WTC11 (cell line): ENCODE measurements at regions not wholly inside any gene's neighbourhood (a gene's known extent, or its start where the extent isn't known, plus 50 kb on each side); places are given as distances from the start of the nearest gene placed in this dataset.

Source experiments
- CREM ChIP-seq: sonication (generic); formaldehyde crosslinking; IDR thresholded peaks from 2 replicates; pipeline ENCODE4 v1.8.1; 2022; ENCODE audit warnings: mild to moderate bottlenecking, missing genetic modification reagents, moderate library complexity
- FOXK1 ChIP-seq: sonication (generic); formaldehyde crosslinking; IDR thresholded peaks from 2 replicates; pipeline ENCODE4 v1.8.0; 2022; ENCODE audit warnings: mild to moderate bottlenecking, moderate library complexity, missing genetic modification reagents
- GABPB1 ChIP-seq: sonication (generic); formaldehyde crosslinking; IDR thresholded peaks from 2 replicates; pipeline ENCODE4 v1.8.1; 2023; ENCODE audit warnings: mild to moderate bottlenecking, missing genetic modification reagents
- NR2C2 ChIP-seq: sonication (generic); formaldehyde crosslinking; IDR thresholded peaks from 2 replicates; pipeline ENCODE4 v1.8.0; 2022; ENCODE audit warnings: mild to moderate bottlenecking, missing genetic modification reagents
- TCF7 ChIP-seq: sonication (generic); formaldehyde crosslinking; IDR thresholded peaks from 2 replicates; pipeline ENCODE4 v1.8.0; 2022; ENCODE audit warnings: mild to moderate bottlenecking, low read depth, missing genetic modification reagents, moderate library complexity
- ZBTB21 ChIP-seq: sonication (generic); formaldehyde crosslinking; IDR thresholded peaks from 2 replicates; pipeline ENCODE4 v1.8.1; 2023; ENCODE audit warnings: mild to moderate bottlenecking, missing genetic modification reagents, borderline replicate concordance
- ZNF121 ChIP-seq: sonication (generic); formaldehyde crosslinking; IDR thresholded peaks from 2 replicates; pipeline ENCODE4 v1.8.0; 2023; ENCODE audit warnings: missing genetic modification reagents
- TF ChIP-seq, protein P1 (sequence below): fragments of 200-600 bp; IDR thresholded peaks from 2 replicates; pipeline ENCODE4 v1.8.0; 2022; ENCODE audit warnings: antibody characterized with exemption
- TF ChIP-seq, protein P2 (sequence below): sonication (generic); formaldehyde crosslinking; IDR thresholded peaks from 2 replicates; pipeline ENCODE4 v1.8.1; 2022; ENCODE audit warnings: low read depth, mild to moderate bottlenecking, moderate library complexity, missing genetic modification reagents, borderline replicate concordance
- TF ChIP-seq, protein P3 (sequence below): sonication (generic); formaldehyde crosslinking; IDR thresholded peaks from 2 replicates; pipeline ENCODE4 v1.8.0; 2022; ENCODE audit warnings: mild to moderate bottlenecking, missing genetic modification reagents
- TF ChIP-seq, protein P4 (sequence below): sonication (generic); formaldehyde crosslinking; IDR thresholded peaks from 2 replicates; pipeline ENCODE4 v1.8.1; 2022; ENCODE audit warnings: mild to moderate bottlenecking, moderate library complexity, missing genetic modification reagents
- TF ChIP-seq, protein P5 (sequence below): fragments of 250-450 bp; sonication (Bioruptor Pico); IDR thresholded peaks from 2 replicates; pipeline ENCODE4 v1.9.0; 2021; ENCODE audit warnings: moderate library complexity, mild to moderate bottlenecking, inconsistent platforms, borderline replicate concordance
- TF ChIP-seq, protein P6 (sequence below): sonication (generic); formaldehyde crosslinking; conservative IDR thresholded peaks from 2 replicates; pipeline ENCODE4 v1.8.1; 2022; ENCODE audit warnings: mild to moderate bottlenecking, missing genetic modification reagents

DNA sequence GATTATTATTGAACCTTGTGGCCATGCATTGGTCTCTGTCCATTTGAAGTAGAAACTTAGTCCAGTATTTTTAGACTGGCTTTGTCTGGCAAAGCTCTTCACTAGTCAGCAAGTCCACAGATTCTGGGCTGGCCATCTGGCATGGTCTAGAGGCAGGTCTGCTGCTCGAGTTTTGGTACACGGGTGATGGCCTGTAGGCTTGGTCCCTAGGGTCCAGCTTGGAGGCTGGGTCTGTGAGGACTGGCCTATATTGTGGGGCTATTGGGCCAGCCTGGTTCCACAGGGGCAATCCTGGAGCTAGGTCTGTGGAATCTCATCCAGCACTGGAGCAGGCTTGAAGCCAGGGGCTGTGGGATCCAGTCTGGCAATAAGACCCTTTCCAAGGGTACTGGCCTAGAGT is 607.6 kb upstream of the KLHL4 start:
- TF ChIP-seq GABPB1 = no peak
- TF ChIP-seq, protein P1, sequence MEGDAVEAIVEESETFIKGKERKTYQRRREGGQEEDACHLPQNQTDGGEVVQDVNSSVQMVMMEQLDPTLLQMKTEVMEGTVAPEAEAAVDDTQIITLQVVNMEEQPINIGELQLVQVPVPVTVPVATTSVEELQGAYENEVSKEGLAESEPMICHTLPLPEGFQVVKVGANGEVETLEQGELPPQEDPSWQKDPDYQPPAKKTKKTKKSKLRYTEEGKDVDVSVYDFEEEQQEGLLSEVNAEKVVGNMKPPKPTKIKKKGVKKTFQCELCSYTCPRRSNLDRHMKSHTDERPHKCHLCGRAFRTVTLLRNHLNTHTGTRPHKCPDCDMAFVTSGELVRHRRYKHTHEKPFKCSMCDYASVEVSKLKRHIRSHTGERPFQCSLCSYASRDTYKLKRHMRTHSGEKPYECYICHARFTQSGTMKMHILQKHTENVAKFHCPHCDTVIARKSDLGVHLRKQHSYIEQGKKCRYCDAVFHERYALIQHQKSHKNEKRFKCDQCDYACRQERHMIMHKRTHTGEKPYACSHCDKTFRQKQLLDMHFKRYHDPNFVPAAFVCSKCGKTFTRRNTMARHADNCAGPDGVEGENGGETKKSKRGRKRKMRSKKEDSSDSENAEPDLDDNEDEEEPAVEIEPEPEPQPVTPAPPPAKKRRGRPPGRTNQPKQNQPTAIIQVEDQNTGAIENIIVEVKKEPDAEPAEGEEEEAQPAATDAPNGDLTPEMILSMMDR = no peak
- TF ChIP-seq, protein P2, sequence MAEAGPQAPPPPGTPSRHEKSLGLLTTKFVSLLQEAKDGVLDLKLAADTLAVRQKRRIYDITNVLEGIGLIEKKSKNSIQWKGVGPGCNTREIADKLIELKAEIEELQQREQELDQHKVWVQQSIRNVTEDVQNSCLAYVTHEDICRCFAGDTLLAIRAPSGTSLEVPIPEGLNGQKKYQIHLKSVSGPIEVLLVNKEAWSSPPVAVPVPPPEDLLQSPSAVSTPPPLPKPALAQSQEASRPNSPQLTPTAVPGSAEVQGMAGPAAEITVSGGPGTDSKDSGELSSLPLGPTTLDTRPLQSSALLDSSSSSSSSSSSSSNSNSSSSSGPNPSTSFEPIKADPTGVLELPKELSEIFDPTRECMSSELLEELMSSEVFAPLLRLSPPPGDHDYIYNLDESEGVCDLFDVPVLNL (CRISPR knock-in tag) = no peak
- TF ChIP-seq, protein P3, sequence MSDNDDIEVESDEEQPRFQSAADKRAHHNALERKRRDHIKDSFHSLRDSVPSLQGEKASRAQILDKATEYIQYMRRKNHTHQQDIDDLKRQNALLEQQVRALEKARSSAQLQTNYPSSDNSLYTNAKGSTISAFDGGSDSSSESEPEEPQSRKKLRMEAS (CRISPR knock-in tag) = no peak
- no peak for TF ChIP-seq TCF7 (CRISPR knock-in tag)
- no peak for TF ChIP-seq CREM (CRISPR knock-in tag)
- no peak for TF ChIP-seq NR2C2
- TF ChIP-seq, protein P4, sequence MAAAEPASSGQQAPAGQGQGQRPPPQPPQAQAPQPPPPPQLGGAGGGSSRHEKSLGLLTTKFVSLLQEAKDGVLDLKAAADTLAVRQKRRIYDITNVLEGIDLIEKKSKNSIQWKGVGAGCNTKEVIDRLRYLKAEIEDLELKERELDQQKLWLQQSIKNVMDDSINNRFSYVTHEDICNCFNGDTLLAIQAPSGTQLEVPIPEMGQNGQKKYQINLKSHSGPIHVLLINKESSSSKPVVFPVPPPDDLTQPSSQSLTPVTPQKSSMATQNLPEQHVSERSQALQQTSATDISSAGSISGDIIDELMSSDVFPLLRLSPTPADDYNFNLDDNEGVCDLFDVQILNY = no peak
- TF ChIP-seq, protein P5, sequence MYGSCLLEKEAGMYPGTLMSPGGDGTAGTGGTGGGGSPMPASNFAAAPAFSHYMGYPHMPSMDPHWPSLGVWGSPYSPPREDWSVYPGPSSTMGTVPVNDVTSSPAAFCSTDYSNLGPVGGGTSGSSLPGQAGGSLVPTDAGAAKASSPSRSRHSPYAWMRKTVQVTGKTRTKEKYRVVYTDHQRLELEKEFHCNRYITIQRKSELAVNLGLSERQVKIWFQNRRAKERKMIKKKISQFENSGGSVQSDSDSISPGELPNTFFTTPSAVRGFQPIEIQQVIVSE (CRISPR knock-in tag) = no peak
- TF ChIP-seq ZBTB21 = no peak
- TF ChIP-seq, protein P6, sequence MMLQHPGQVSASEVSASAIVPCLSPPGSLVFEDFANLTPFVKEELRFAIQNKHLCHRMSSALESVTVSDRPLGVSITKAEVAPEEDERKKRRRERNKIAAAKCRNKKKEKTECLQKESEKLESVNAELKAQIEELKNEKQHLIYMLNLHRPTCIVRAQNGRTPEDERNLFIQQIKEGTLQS = no peak
- TF ChIP-seq ZNF121 (CRISPR knock-in tag) = no peak
- TF ChIP-seq FOXK1 (CRISPR knock-in tag) = no peak
